Motor neuron (in vitro differentiated cells): ENCODE measurements at regions not wholly inside any gene's neighbourhood (a gene's known extent, or its start where the extent isn't known, plus 50 kb on each side); places are given as distances from the start of the nearest gene placed in this dataset.

Experiments used
- ATAC-seq, 8 experiments: fragments of 200-7000 bp; cut with Tn5 transposase; replicated peaks in 6 of 8; 2 replicates each; pipeline ENCODE4 v1.8.0; 2021; ENCODE audit warnings: mild to moderate bottlenecking in 8 of 8, moderate library complexity in 8 of 8
- H3K27ac ChIP-seq, 2 donors: fragments of 250-450 bp; sonication (Bioruptor Pico); 2 replicates each; pipeline ENCODE4 v1.9.0; 2021; ENCODE audit warnings: antibody characterized with exemption in 2 of 2, mild to moderate bottlenecking in 2 of 2, moderate library complexity in 1 of 2
- H3K4me1 ChIP-seq, 2 donors: fragments of 250-450 bp; sonication (Bioruptor Pico); replicated peaks in 1 of 2; 2 replicates each; pipeline ENCODE4 v1.6.1; 2021; ENCODE audit warnings: antibody characterized with exemption in 2 of 2, mild to moderate bottlenecking in 2 of 2, moderate library complexity in 1 of 2
- H3K4me3 ChIP-seq, 5 donors: fragments of 250-450 bp; sonication (Bioruptor Pico); 2 replicates each; pipeline ENCODE4 v1.9.0; 2021; ENCODE audit warnings: antibody characterized with exemption in 5 of 5, mild to moderate bottlenecking in 5 of 5, moderate library complexity in 4 of 5
- WGBS, 10 experiments: fragments of 450-650 bp; shearing (Covaris generic); methylation state at CpG; one replicate each; pipeline ENCODE4 v1.0.0; 2022; 5-methylcytosine and 5-hydroxymethylcytosine counted together
- in situ Hi-C, 9 experiments: fragments of 400-800 bp; cut with MboI; loops; one replicate each; pipeline ENCODE4 v1.15.0; 2021; ENCODE audit warnings: low sequenced_read_pairs in 9 of 9, low pct_unique_long_range_greater_than_20kb in 2 of 9; ENCODE audit not compliant: unreplicated experiment in 9 of 9

DNA sequence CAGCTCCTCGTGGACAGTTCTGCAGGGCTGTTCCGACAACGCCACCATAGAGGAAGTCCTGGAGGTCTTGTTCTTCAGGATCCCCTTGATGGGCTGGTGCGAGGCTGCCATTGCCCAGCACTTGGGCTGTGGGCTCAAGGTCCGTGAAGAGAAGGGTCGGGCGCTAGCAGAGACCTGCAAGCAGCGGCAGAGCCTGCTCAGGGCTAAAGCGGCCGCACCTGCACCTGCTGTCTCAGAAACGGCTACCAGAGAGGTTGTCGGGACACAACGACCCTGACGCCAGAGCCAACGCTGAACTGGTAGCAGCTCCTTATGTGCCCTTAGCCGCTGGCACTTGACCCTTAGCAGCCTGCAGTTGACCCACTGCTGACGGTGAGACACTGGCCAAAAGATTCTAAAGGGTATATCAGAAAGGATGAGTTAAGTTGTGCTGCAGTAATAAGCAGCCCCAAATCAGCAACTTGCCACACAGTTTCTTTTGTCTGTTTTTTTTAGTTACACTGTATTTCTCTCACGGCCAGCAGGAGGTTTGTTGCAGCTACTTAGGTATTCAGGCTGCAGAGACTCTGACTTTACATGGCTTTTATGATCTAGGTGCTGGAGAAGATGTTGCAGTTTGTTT, 55.5 kb upstream of the ST6GAL2 start:
- Histone ChIP-seq H3K4me3 (no peak overlapping the region), H3K4me1 (peaks cover 0 to 3% of the 10 kb centered on the region in 2 donors), H3K27ac (no peak overlapping the region)
- 80 to 100% (median 91%) methylated on average over 1 to 16 of the region's 18 CpGs for WGBS, 10 experiments
- ATAC-seq = no peak
- in situ Hi-C loops = no loop called here

DNA sequence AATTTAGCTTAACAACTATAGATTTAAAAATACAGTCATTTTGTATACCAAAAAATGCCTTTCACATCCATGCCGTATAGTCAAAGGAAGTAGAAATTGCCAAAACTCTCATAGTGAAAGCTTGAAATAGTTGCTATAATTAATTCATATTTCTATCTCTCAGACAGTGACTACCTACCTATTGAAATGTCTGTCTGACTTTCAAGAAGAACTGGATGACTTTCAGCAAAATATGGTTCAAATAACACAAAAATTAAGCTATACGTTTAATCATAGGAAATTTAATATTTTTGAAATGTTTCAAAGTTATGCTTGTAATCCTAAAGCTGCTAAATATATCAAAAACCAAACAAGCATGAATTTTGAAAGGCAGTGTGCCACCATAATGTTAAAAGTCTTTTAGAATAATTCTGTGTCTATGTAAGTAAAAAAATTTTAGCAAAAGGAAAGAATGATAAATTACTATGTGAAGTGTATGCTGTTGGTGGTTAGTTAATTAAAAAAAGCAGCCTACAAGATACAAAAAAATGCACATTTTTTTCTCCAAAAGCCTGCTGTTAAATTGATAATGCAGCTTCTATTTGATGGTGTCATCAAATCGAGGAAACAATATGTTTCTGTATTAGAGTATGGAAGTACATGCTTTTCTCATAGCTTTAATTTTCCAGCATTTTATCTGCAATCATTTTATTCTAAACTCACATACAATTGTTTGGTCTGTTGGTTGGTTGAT, 57.7 kb upstream of the ST6GAL2 start:
- no peak for ATAC-seq
- WGBS, 10 experiments = 4 to 94% (median 57%) methylated on average over 2 to 3 of the region's 3 CpGs
- no peak overlapping the region for H3K27ac ChIP-seq
- in situ Hi-C loops = no loop called here
- no peak overlapping the region for H3K4me3 ChIP-seq
- peaks cover 0 to 3% of the 10 kb centered on the region in 2 donors for H3K4me1 ChIP-seq

- H3K27ac ChIP-seq = no peak overlapping the region
- in situ Hi-C loops = no loop called here
- WGBS, 10 experiments = 3 to 92% (median 60%) methylated on average over 2 to 5 of the region's 5 CpGs
- H3K4me1 ChIP-seq = peaks cover 0 to 3% of the 10 kb centered on the region in 2 donors
- ATAC-seq = peak in 3 of 8 experiments; percentile 14 to 94 (median 88)
- no peak overlapping the region for H3K4me3 ChIP-seq
Measured at GRCh38 chr2:106944215-106944614, 58.2 kb upstream of the ST6GAL2 start.

GRCh38 chr2:106948540-106948939, 62.6 kb upstream of the ST6GAL2 start:
- in situ Hi-C loops = no loop called here
- ATAC-seq = no peak
- Histone ChIP-seq H3K4me3 (no peak overlapping the region), H3K27ac (no peak overlapping the region), H3K4me1 (peaks cover 0 to 3% of the 10 kb centered on the region in 2 donors)

DNA sequence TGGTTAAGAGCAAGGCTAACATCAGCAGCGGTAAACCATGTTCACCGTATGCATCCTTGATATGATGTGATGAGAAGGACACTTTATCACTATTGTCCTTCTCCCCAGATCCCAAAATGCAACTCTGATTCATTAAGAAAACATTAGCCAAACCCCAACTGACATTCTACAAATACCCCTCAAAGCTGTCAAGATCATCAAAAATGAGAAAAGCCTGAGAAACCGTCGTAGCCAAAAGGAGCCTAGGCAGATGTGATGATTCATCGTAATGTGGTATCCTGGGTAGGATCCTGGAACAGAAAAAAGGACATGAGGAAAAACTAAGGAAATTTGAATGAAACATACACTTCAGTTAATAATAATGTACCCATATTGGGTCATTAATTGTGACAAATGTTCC, 67.3 kb upstream of the ST6GAL2 start:
- Histone ChIP-seq H3K4me1 (peaks cover 10 to 12% of the 10 kb centered on the region in 2 donors), H3K4me3 (no peak overlapping the region), H3K27ac (no peak overlapping the region)
- in situ Hi-C loops = no loop called here
- ATAC-seq = no peak
- WGBS, 10 experiments = 83 to 100% (median 95%) methylated on average over 1 to 5 of the region's 5 CpGs; no CpG with 5 or more reads in 1 of the 10 experiments

DNA sequence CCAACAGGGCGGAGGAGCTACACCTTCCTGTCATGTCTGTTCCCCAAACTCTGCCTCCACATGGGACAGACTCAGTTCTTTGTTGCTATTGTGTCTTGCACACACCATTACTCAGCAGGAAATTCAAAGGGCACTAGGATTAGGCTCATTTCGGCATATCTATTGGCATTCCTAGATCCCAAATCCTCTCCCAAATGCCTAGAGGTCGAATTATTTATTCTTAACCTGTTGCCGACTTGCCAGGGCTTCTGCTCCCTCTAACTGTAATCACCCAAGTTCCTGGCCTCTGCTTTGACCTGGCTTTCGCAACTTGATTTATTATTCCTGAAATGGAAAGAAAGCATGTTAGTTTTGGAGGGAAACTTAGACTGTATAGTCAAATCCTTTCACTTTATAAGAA, 67.8 kb upstream of the ST6GAL2 start:
- in situ Hi-C loops = no loop called here
- Histone ChIP-seq H3K4me1 (peaks cover 10 to 12% of the 10 kb centered on the region in 2 donors), H3K4me3 (no peak overlapping the region), H3K27ac (no peak overlapping the region)
- 37 to 100% (median 63%) methylated on average over 1 to 5 of the region's 5 CpGs for WGBS, 10 experiments
- ATAC-seq = no peak

GRCh38 chr2:106954304-106954703, 68.3 kb upstream of the ST6GAL2 start:
- H3K4me1 ChIP-seq = peaks cover 10 to 12% of the 10 kb centered on the region in 2 donors
- H3K27ac ChIP-seq = no peak overlapping the region
- ATAC-seq = no peak
- no peak overlapping the region for H3K4me3 ChIP-seq
- in situ Hi-C loops = no loop called here
- 64 to 96% (median 87%) methylated on average over 1 to 3 of the region's 3 CpGs for WGBS, 10 experiments

- ATAC-seq = peak in 6 of 8 experiments; percentile 20 to 98 (median 92)
- Histone ChIP-seq H3K4me1 (peaks cover 10 to 12% of the 10 kb centered on the region in 2 donors), H3K4me3 (no peak overlapping the region), H3K27ac (peak overlapping the region in 1 of 2 donors; percentile 8)
- in situ Hi-C loops = no loop called here
- 16 to 100% (median 73%) methylated on average over 1 to 7 of the region's 7 CpGs; no CpG with 5 or more reads in 2 of the 10 experiments for WGBS, 10 experiments
Measured at GRCh38 chr2:106956416-106956815, 70.4 kb upstream of the ST6GAL2 start.

GRCh38 chr2:106956879-106957278, 70.9 kb upstream of the ST6GAL2 start:
- ATAC-seq = peak in 7 of 8 experiments; percentile 16 to 99 (median 37)
- H3K4me3 ChIP-seq = no peak overlapping the region
- peak overlapping the region in 1 of 2 donors; percentile 8 for H3K27ac ChIP-seq
- WGBS, 10 experiments = 0 to 100% (median 82%) methylated on average over 1 to 3 of the region's 3 CpGs; no CpG with 5 or more reads in 2 of the 10 experiments
- peaks cover 10 to 12% of the 10 kb centered on the region in 2 donors for H3K4me1 ChIP-seq
- in situ Hi-C loops = no loop called here

DNA sequence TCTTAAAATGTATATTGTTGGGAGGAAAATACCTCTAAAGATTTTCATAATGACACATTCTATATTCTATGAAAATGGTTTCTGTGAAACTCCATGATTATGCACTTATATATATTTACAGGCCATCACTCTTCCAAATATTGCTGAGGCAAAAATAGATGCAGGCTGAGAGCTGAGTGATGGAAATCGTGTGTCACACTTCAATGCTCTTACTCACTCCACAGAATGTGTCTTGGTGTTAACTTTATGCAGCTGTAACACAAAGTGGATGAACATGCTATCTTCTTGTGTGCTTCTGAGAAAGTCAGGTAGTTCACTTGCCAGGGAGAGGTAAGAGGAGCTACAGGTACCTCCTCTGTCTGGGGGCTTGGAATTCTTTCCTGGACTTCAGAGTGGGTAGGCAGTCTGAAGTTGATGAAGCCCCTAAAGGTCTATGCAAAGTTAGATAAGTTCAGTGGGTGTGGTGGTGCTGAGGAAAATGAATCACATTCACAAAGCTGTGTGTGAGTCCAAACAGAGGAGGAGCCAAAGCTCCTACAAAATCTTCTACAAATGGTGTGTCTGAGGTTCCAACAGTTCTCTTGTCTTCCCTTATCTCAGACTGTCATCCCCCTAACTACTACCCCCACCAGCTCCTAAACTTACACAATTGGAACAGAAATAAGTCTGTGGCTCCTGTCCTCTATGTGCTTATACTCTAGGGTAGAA, 74.2 kb upstream of the ST6GAL2 start:
- no peak overlapping the region for H3K27ac ChIP-seq
- in situ Hi-C loops = no loop called here

GRCh38 chr2:106960683-106961161, 74.8 kb upstream of the ST6GAL2 start:
- Histone ChIP-seq H3K27ac (no peak overlapping the region), H3K4me3 (no peak overlapping the region), H3K4me1 (peaks cover 10 to 12% of the 10 kb centered on the region in 2 donors)
- in situ Hi-C loops = no loop called here
- no peak for ATAC-seq
- 25 to 67% (median 57%) methylated on average over 1 to 5 of the region's 5 CpGs; no CpG with 5 or more reads in 2 of the 10 experiments for WGBS, 10 experiments

More for the DNA sequence above, 74.2 kb upstream of the ST6GAL2 start:
- no peak overlapping the region for H3K4me3 ChIP-seq
- ATAC-seq = peak in 2 of 8 experiments; percentile 28 to 41
- 0 to 100% (median 43%) methylated on average over 1 of the region's 1 CpG; no CpG with 5 or more reads in 1 of the 10 experiments for WGBS, 10 experiments
- H3K4me1 ChIP-seq = peaks cover 10 to 12% of the 10 kb centered on the region in 2 donors

DNA sequence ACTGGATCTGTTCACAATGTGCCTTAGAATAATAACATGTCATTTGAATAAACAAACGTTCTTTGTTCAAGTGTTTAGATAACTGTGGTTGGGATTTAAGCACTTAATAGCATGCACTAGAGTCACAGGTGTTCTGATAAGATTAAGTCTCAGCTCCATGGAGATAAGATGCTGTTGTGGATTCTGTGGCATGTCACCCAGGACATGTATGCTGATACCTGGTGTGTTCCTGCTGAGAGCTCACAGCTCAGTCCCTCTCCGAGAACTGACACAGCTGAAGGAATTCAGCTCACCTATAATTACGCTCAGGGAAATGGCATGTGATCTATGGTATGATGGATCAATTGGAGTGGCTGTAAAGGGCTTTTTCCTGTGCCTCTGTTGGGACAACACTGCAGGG, 75.4 kb upstream of the ST6GAL2 start:
- peak in 1 of 8 experiments; percentile 25 for ATAC-seq
- Histone ChIP-seq H3K4me3 (no peak overlapping the region), H3K4me1 (peaks cover 6 to 8% of the 10 kb centered on the region in 2 donors), H3K27ac (no peak overlapping the region)
- 29 to 100% (median 63%) methylated on average over 1 to 3 of the region's 3 CpGs; no CpG with 5 or more reads in 1 of the 10 experiments for WGBS, 10 experiments
- in situ Hi-C loops = no loop called here

GRCh38 chr2:106963156-106963555, 77.2 kb upstream of the ST6GAL2 start:
- ATAC-seq = no peak
- in situ Hi-C loops = no loop called here
- Histone ChIP-seq H3K27ac (no peak overlapping the region), H3K4me3 (no peak overlapping the region), H3K4me1 (no peaks in the 10 kb centered on the region)
- WGBS, 10 experiments = 0 to 100% (median 90%) methylated on average over 1 of the region's 1 CpG; no CpG with 5 or more reads in 5 of the 10 experiments
